Limb (tissue), 2 donors: ENCODE measurements at regions not wholly inside any gene's neighbourhood (a gene's known extent, or its start where the extent isn't known, plus 50 kb on each side); places are given as distances from the start of the nearest gene placed in this dataset.
"Not testable (repeated sequence)": the region's sequence is repeated elsewhere in the genome, so short reads cannot be mapped to it uniquely, and the experiment has no call there.

ENCODE experiments used
- DNase-seq, 2 donors: peaks; one replicate each; pipeline ENCODE4 v3.0.0-alpha.2; 2016; ENCODE audit errors: extremely low spot score in 2 of 2

- no peak for DNase-seq
Observed at GRCh38 chr12:73186272-73186671, 914.1 kb downstream of the TRHDE start.

GRCh38 chr12:73187765-73188164 lies 915.6 kb downstream of the TRHDE start:
- no peak for DNase-seq

GRCh38 chr12:73210548-73211204 lies 938.5 kb downstream of the TRHDE start:
- DNase-seq = no peak

- no peak for DNase-seq
Observed at GRCh38 chr12:73220951-73221350, 948.8 kb downstream of the TRHDE start.

- DNase-seq = no peak
Observed at GRCh38 chr12:73221398-73221797, 949.2 kb downstream of the TRHDE start.

- no peak for DNase-seq
Observed at GRCh38 chr12:73221836-73222235, 949.7 kb downstream of the TRHDE start.

GRCh38 chr12:73225371-73225937 lies 953.3 kb downstream of the TRHDE start:
- DNase-seq = no peak

- no peak for DNase-seq
Observed at GRCh38 chr12:73225941-73226340, 953.8 kb downstream of the TRHDE start.

- DNase-seq = no peak
Observed at GRCh38 chr12:73226593-73226992, 954.4 kb downstream of the TRHDE start.

- DNase-seq = not testable (repeated sequence)
Observed at GRCh38 chr12:73228828-73229227, 956.7 kb downstream of the TRHDE start.

- no peak for DNase-seq
Observed at GRCh38 chr12:73235387-73235786, 963.2 kb downstream of the TRHDE start.

- DNase-seq = no peak
Observed at GRCh38 chr12:73240110-73240509, 967.9 kb downstream of the TRHDE start.

GRCh38 chr12:73262788-73263381 lies 990.7 kb downstream of the TRHDE start:
- DNase-seq = no peak

GRCh38 chr12:73266206-73266605 lies 994.0 kb downstream of the TRHDE start:
- no peak for DNase-seq

GRCh38 chr12:73274976-73275375 lies 1002.8 kb downstream of the TRHDE start:
- DNase-seq = no peak

- DNase-seq = no peak
Observed at GRCh38 chr12:73277971-73278370, 1005.8 kb downstream of the TRHDE start.

- no peak for DNase-seq
Observed at GRCh38 chr12:73301530-73301929, 1029.4 kb downstream of the TRHDE start.

- DNase-seq = no peak
Observed at GRCh38 chr12:73307260-73307659, 1035.1 kb downstream of the TRHDE start.

GRCh38 chr12:73308079-73308478 lies 1035.9 kb downstream of the TRHDE start:
- DNase-seq = no peak

GRCh38 chr12:73308747-73309146 lies 1036.6 kb downstream of the TRHDE start:
- no peak for DNase-seq

- no peak for DNase-seq
Observed at GRCh38 chr12:73321319-73321718, 1049.1 kb downstream of the TRHDE start.

GRCh38 chr12:73321776-73322175 lies 1049.6 kb downstream of the TRHDE start:
- no peak for DNase-seq
